HG03469 (cell line): ENCODE measurements at regions not wholly inside any gene's neighbourhood (a gene's known extent, or its start where the extent isn't known, plus 50 kb on each side); places are given as distances from the start of the nearest gene placed in this dataset.

Experiments used
- ATAC-seq: cut with Tn5 transposase; IDR thresholded peaks from one replicate; pipeline ENCODE4 v1.9.1; 2021; ENCODE audit warnings: mild to moderate bottlenecking, moderate library complexity, moderate number of reproducible peaks; ENCODE audit not compliant: unreplicated experiment

DNA sequence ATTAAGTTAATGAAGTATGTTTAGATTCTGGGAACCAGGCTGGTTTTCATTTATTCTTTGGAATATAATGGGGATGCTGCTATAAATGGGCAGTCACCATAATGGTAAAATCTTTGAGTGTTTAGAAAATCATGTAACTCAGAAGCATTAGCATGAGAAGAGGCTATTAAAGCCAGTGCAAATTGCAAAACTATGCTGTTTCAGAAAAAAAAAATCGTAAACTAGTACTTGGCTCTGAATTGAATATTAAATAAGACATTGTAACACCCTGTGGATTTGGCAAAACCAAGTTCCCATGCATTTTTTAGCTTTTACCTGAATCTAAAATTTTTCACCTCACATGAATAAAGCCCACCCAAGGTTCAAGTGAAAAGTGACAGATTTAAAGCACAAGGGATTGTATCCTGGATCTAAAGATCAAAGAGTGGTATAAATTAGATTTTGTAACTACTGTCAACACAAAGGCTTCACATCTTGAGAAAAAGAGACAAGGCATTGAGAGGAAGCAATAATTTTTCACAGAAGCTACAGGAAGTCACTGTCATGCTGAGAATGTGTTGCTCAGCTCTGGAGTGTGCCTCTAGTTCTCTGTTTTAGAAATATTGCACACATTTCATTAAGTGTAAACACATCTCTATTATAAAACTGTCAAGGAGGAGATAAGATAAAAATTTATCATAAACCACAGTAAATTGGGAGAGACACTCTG, 142.2 kb downstream of the ABCA8 start:
- ATAC-seq, result no peak

GRCh38 chr17:68809148-68809547, 146.0 kb downstream of the ABCA8 start:
- ATAC-seq, result no peak

GRCh38 chr17:68807998-68808772, 147.0 kb downstream of the ABCA8 start:
- ATAC-seq, result no peak

DNA sequence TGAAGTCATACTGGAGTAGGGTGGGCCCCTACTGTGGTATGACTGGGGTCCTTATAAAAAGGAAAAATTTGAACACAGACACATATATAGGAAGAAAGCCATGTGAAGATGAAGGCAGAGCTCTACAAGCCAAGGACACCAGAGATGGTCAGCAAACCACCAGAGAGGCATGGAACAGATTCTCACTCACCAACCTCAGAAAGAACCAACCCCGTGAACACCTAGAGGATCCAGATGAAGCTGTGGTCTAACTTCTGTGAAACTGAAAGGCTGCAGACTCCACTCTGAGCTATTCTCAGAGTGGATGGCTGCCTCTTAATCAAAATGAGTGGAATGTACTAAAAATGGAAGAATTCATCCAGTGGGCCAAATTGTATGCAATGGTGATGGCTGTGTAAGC, 149.6 kb downstream of the ABCA8 start:
- ATAC-seq, result no peak

DNA sequence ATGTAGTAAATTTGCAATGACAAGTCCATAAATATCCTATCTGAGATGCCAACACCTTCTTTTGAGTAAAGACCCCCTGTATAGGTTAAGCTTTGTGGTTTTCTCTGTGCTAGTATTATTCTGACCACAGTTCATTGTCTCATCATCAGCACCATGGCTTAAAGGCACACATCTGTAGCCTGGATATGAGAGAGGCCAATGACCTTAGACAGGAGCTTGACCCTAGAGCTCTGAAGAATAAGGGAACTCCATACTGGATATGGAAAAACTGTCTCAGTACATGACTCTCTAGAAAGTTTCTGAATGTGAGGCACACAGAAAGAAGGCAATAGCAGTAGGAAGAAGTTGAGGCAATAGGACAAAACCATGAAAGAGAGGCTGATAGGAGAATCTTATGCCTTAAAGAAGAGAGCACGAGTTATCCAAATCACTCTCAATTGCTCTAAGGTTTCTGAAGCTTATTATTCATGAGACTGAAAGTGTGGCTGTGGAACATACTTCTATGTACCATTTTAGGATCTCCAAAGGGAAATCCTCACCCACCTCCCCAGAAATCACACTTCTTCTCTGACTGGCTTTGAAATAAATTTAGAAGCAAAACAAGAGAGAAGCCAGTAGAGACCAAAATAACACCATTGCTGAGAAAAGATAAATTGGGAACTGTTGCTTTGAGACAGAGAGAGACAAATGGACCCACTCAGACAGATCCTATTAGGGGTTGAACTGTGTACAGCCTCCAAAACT, 150.2 kb downstream of the ABCA8 start:
- no peak for ATAC-seq

DNA sequence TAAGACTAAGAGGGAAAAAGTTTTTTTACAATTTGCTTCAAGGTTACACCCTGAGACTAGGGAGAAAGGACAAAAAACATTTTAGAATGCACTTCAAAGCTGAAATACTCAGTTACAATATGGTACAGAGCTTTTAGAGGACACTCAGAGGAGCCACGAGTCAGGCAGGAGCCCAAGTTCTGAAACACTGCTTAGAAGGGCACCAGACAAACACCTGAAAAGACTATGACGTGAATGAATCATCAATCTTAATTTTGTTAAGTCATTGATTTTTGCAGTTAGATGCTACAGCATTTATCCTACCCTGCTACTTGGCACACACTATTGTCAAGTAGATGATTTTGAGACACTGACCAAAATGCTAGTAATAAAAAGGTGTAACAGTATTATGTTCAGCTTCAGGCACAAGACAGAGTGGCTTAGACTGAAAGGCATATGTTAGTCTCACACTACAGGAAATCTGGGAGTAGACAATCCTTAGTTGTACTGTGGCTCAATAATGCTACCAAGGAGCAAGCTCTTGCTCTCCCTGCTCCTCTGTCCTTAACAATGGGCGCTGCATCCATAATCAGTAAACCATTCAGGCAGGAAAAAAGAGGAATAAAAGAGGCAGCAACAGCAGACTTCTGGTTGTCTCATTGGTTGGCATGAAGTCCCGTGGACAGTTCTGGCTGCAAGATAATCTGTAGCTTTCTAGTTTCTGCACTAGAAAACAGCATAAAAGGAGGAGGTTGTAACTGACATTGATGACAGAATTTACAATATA, 151.8 kb downstream of the ABCA8 start:
- ATAC-seq, result no peak

DNA sequence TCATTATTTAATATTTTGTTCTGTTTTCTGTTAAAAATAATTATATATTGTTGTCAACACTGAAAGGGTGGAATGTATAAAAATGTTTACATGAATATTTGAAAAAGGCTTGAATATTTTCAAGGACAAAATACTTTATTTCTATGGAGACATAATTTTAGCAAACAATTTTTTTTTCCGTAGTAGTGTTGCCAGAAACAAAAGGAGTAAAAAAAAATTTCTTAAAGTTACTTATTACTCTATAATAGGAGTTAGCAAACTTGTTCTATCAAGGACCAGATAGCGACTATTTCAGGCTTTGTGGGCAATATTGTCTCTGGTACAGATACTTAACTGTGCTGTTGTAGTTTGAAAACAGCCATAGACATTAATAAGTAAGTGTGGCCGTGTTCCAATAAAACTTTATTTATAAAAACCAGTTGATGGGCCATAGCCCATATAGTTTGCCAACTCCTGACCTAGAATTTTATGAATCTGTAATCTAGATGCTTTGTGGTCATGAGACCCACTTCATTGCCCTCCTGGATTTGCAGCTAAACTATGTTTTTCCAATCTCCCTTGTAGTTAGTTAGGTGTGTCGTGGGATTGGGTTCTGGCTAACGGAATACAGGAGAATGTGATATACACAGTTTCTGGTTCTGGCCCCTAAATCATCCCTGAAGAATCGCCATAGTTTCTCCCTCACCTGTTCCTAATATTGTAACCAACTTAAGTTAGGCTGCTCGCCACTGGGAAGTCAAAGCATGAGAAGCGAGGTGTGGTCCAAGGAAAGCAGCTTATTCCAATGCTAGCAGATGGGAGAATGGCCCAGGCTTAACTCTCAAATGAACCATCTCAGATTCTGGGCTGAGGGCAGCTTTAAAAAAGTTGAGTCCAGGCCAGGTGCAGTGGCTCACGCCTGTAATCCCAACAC, 153.6 kb downstream of the ABCA8 start:
- no peak for ATAC-seq

GRCh38 chr17:68800751-68801150, 154.4 kb downstream of the ABCA8 start:
- ATAC-seq, result no peak

DNA sequence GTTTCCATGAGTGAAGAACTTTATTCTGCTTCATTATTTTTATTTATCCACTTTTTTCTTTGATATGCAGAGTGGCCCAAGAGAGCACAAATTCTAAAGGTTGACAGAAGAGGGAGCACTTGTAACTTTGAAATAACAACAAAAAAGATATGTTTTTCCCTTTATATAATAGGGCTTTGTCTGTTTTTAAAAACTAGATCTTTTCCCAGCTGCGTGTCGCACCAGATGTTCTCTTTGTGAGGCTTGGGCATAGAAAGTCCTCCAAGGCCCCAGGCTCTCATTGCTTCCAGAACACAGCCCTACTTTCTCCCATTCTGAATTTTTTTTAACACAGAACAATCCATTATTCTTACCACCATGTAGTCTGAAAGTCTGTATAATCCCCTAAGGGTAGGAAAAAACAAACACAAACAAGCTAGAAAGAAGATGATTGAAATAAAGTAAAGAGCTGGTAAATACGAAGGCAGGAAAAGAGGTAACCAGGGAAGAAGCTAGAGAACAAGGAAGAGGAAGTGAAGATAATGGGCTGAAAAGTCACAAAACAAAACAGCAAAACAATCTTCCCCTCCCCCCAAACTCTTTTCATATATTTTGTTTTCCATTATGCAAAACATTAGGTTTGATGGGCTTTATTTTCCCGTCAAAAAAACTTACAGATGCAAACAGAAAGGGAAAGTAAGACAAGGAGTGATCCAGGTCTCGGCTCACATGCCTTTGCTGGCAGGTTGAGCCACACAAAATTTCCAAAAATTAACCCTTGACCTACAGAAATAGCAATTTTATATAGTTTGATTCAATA, 160.4 kb downstream of the ABCA8 start:
- ATAC-seq, result no peak

- ATAC-seq, result no peak
Measured at GRCh38 chr17:68792873-68793272, 162.3 kb downstream of the ABCA8 start.

DNA sequence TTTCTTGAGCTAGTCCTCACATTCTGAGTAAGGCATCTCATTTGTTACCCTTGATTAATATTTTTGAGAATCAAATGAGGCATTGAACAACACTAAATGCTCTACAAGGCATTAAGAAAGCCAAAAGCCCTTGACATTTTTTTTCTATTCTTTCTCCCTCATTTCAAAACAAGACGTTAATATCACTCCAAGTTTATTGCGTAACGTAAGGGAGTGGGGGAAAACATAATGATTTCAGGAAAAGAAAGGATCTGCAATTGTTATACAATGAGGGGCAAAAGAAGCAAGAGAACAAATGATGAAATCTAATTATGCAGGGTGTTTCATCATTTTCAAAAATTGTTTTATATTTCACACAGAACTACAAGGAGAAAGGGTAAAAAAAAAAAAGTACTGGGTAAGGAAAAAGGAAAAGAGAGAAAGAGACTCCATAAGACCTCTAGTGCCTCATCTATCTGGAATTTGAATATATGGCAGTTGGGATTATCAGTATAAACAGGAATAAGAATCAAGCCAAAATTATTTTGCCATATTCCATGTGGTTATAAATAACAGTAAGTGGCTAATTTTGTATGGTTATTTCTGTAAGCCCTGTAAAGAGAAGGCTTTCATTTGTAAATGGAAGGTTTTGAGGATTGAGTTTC, 163.0 kb downstream of the ABCA8 start:
- ATAC-seq, result no peak

DNA sequence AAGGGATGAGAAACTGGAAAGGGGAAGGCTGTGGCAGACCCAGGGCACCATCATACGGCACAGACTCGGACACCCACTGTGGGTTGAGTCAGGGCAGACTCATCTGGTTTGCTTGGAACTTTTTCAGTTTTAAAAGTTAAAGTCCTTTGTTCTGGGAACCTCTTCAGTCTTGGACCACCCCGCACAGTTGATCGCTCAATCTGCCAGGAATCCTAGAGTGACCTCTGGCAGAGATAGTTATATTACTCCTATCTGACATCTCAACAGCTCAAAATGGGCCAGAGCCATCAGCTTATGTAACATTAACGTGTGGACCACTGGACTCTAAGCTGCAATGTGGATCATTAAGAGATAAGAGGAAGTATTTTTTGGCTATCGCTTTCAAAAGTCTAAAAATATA, 164.3 kb downstream of the ABCA8 start:
- no peak for ATAC-seq

- ATAC-seq, result no peak
Measured at GRCh38 chr17:68790492-68790891, 164.7 kb downstream of the ABCA8 start.

- ATAC-seq, result no peak
Measured at GRCh38 chr17:68789203-68789962, 165.8 kb downstream of the ABCA8 start.

DNA sequence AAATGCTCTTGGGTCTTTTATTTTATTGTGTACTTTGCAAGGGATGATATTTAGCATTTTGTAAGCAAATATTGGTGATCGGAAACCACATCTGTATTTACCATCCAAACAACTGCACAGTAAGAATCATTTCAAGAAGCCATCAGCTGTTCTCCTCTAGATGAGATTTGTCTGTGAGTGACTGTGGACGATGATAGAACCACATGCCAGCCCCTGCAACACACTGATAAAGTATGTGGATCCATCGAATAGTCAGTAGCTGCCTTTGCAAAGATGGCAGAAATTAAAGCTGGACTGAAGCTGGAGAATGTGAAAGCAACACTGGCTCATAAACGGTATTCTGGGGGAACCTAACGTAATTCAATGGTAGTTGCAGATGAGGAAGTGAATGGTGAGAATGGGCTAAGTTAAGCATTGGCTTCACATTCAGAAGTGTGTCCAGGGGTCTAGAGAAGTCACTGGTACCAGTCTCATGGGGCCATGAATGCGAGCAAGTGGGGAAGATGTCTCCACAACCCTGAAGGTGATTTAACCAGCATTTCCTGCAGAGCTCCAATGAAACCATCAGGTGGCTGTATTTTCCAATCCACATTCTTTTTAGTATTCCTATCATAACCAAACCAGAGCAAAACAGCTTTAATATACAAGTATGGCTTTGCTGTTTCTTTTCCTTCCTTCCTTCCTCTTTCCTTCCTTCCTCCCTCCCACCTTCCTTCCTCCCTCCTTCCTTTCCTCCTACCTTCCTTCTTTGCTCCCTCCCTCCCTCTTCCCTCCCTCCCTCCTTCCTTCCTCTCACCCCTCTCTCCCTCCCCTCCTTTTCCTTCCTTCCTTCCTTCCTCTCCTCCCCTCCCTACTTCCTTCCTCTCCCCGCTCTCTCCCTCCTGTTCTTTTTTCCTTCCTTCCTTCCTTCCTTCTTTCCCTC, 169.4 kb downstream of the ABCA8 start:
- no peak for ATAC-seq

- no peak for ATAC-seq
Measured at GRCh38 chr17:68784431-68784830, 170.8 kb downstream of the ABCA8 start.

DNA sequence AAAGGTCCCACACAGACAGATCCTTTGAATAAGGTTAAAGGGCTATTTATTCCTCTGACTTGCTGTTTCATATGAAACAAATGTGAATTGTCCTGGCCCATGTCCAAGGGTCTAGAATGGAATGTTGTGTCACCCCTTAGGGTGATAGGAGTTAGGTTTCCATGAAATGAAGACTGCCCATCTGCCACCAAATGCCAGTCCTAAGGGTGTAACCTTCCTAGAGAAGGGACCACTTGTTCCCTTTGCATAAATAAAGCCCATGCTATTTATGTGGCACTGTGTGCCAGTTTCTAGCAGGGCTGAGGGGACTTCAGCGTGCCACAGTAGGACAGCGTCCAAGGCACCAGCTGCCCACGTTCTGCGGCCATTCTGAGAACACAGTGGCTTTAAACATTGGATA, 171.3 kb downstream of the ABCA8 start:
- ATAC-seq, result no peak
